Endothelial cell of umbilical vein (primary cell): ENCODE measurements at regions not wholly inside any gene's neighbourhood (a gene's known extent, or its start where the extent isn't known, plus 50 kb on each side); places are given as distances from the start of the nearest gene placed in this dataset.

Source experiments
- CTCF ChIP-seq, 2 donors: IDR thresholded peaks; 1 replicate in 1 of 2; 2 replicates in 1 of 2; pipeline ENCODE4 v1.5.1; 2011; ENCODE audit warnings: low read length in 2 of 2, mild to moderate bottlenecking in 2 of 2, moderate library complexity in 2 of 2, control low read depth in 1 of 2, inconsistent platforms in 1 of 2, low read depth in 1 of 2; ENCODE audit not compliant: insufficient read depth in 1 of 2; ENCODE audit errors: extremely low read depth in 1 of 2
- EZH2 ChIP-seq: IDR thresholded peaks from 2 replicates; pipeline ENCODE4 v1.6.1; 2012; ENCODE audit warnings: borderline replicate concordance, low read depth, mild to moderate bottlenecking, moderate library complexity, low read length, inconsistent platforms; ENCODE audit not compliant: severe bottlenecking
- FOS ChIP-seq: IDR thresholded peaks from 2 replicates; pipeline ENCODE4 v1.6.1; 2011; ENCODE audit warnings: mild to moderate bottlenecking, low read length, moderate library complexity, borderline replicate concordance; ENCODE audit not compliant: insufficient read depth
- GATA2 ChIP-seq: IDR thresholded peaks from 2 replicates; pipeline ENCODE4 v1.7.0; 2011; ENCODE audit warnings: low read depth, mild to moderate bottlenecking, moderate library complexity, mixed read lengths, low read length; ENCODE audit not compliant: insufficient read length, insufficient read depth
- MAX ChIP-seq: IDR thresholded peaks from 2 replicates; pipeline ENCODE4 v1.6.1; 2011; ENCODE audit not compliant: insufficient read depth, insufficient read length
- MYC ChIP-seq: IDR thresholded peaks from one replicate; pipeline ENCODE4 v1.6.1; 2011; ENCODE audit warnings: mild to moderate bottlenecking, low read depth, low read length
- POLR2A ChIP-seq: IDR thresholded peaks from 2 replicates; pipeline ENCODE4 v1.6.1; 2012; ENCODE audit warnings: low read depth, mild to moderate bottlenecking, control low read depth, low read length
- POLR2AphosphoS5 ChIP-seq: IDR thresholded peaks from 2 replicates; pipeline ENCODE4 v1.6.1; 2012; ENCODE audit warnings: low read depth, mild to moderate bottlenecking, control low read depth, low read length, moderate library complexity; ENCODE audit not compliant: insufficient read depth

GRCh38 chr3:109644332-109644731 lies 307.0 kb upstream of the DPPA4 start:
- TF ChIP-seq CTCF (IDR thresholded peaks at IDR 0.05; ENCODE audit: extremely low read depth in 1 of 2, insufficient read depth in 1 of 2, low read depth in 1 of 2, low read length in 2 of 2) (no peak), POLR2AphosphoS5 (no peak), MAX (no peak), POLR2A (no peak), EZH2 (no peak), GATA2 (no peak), FOS (no peak), MYC (no peak)
